ENCODE measurements at regions not wholly inside any gene's neighbourhood (a gene's known extent, or its start where the extent isn't known, plus 50 kb on each side); places are given as distances from the start of the nearest gene placed in this dataset.
"Not testable (repeated sequence)": the region's sequence is repeated elsewhere in the genome, so short reads cannot be mapped to it uniquely, and the experiment has no call there.

DNA sequence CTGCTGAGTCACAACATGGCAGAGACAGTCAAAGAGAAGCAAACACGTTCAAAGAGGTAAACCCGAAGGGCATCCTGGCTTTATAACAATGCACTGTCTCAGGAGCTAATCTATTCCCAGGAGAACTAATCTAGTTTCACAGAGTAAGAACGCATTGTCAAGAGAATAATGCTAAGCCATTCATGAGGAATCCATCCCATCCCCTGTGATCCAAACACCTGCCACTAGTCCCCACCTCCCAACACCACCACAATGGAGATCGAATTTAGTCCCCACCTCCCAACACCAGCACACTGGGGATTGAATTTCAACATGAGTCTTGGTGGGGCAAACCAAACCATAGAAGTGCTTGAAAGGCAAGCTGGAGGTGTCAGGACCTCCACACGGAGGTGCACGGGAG is 231.5 kb upstream of the ID4 start:
- TF ChIP-seq, protein P1, sequence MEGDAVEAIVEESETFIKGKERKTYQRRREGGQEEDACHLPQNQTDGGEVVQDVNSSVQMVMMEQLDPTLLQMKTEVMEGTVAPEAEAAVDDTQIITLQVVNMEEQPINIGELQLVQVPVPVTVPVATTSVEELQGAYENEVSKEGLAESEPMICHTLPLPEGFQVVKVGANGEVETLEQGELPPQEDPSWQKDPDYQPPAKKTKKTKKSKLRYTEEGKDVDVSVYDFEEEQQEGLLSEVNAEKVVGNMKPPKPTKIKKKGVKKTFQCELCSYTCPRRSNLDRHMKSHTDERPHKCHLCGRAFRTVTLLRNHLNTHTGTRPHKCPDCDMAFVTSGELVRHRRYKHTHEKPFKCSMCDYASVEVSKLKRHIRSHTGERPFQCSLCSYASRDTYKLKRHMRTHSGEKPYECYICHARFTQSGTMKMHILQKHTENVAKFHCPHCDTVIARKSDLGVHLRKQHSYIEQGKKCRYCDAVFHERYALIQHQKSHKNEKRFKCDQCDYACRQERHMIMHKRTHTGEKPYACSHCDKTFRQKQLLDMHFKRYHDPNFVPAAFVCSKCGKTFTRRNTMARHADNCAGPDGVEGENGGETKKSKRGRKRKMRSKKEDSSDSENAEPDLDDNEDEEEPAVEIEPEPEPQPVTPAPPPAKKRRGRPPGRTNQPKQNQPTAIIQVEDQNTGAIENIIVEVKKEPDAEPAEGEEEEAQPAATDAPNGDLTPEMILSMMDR (IDR thresholded peaks at IDR 0.05; ENCODE audit: low read depth, low read length, missing control alignments) = no peak
- DNase-seq (ENCODE audit: low read depth) = no peak
- H3K4me3 ChIP-seq (ENCODE audit: low read depth, low read length) = no peak overlapping the region

DNA sequence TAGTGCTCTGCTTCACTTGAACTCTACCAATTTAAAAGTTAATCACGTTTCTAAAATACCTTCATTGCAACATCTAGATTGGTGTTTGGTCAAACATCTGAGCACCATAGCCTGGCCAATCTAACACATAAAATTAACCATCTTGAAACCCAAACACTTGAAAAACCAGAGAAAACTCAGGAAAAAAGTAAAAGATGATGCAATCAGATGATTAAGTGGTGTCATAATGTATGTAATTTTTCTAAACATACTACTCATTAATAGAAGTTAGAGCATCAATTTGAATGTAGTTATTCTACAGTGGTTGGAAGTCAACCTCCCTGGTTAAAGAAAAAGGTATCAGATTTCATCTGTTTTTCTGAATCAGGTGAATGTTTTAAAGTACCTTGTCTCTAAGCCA is 228.6 kb upstream of the ID4 start:
- H3K4me3 ChIP-seq (ENCODE audit: low read depth, low read length) = no peak overlapping the region
- TF ChIP-seq, protein P1 (IDR thresholded peaks at IDR 0.05; ENCODE audit: low read depth, low read length, missing control alignments) = no peak
- DNase-seq (ENCODE audit: low read depth) = no peak

DNA sequence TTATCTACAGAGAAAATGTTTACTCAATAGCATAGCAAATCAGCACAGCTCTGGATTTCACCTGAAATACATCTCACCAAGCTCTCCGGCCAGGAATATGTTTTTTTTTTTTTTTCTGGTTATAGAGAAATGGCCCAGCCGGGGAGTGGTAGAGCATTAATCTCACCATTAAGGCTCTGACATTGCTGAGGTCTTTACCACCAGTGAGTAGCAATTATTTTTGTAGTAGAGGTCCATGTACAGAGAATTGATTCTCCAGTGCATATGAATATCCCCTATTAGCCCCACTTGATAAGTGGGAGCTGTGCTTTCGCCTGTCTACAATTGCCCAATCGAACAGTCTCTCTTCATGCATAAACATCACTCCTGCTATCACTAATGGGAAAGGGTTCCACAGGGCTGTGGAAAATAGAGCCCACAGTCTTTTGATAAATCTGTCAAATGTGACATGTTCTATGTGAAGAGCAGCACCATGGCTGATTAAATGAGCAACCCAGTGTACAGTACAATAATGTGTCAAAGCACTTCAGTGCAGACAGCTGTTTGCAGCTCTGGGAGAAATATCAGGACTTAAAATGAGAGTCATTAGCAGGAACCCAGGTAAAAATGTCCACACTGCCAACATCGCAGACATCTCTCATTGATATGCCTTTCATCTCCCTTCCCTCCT is 227.1 kb upstream of the ID4 start:
- TF ChIP-seq, protein P1 (IDR thresholded peaks at IDR 0.05; ENCODE audit: low read depth, low read length, missing control alignments) = no peak
- no peak for DNase-seq (ENCODE audit: low read depth)
- no peak overlapping the region for H3K4me3 ChIP-seq (ENCODE audit: low read depth, low read length)

GRCh38 chr6:19612672-19613466 is 224.3 kb upstream of the ID4 start:
- DNase-seq (ENCODE audit: low read depth); H3K4me3 ChIP-seq (ENCODE audit: low read depth, low read length): not testable (repeated sequence)

- TF ChIP-seq, protein P1 (IDR thresholded peaks at IDR 0.05; ENCODE audit: low read depth, low read length, missing control alignments) = no peak
- H3K4me3 ChIP-seq (ENCODE audit: low read depth, low read length) = no peak overlapping the region
- DNase-seq (ENCODE audit: low read depth) = no peak
These were observed 223.5 kb upstream of the ID4 start for GRCh38 chr6:19613678-19614077.

DNA sequence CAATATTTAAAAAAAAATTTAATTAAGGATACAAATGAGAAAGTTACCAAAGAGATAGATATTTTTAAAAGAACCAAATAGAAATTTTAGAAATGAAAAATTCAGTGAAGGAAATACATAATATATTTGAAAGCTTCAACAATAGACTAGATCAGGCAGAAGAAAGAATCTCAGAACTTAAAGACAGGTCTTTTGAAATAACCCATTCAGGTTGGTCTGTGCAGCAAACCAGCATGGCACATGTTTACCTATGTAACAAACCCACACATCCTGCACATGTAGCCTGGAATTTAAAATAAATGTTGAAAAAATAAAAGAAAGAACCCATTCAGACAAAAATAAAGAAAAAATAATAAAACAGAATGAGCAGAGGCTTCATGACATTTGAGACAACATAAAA is 221.1 kb upstream of the ID4 start:
- TF ChIP-seq, protein P1 (IDR thresholded peaks at IDR 0.05; ENCODE audit: low read depth, low read length, missing control alignments) = no peak
- no peak overlapping the region for H3K4me3 ChIP-seq (ENCODE audit: low read depth, low read length)
- no peak for DNase-seq (ENCODE audit: low read depth)

- TF ChIP-seq, protein P1 (IDR thresholded peaks at IDR 0.05; ENCODE audit: low read depth, low read length, missing control alignments) = no peak
- DNase-seq (ENCODE audit: low read depth) = no peak
- no peak overlapping the region for H3K4me3 ChIP-seq (ENCODE audit: low read depth, low read length)
These were observed 204.9 kb upstream of the ID4 start for GRCh38 chr6:19632230-19632629.

Data from GM12864 (cell line).